ENCODE measurements at regions not wholly inside any gene's neighbourhood (a gene's known extent, or its start where the extent isn't known, plus 50 kb on each side); places are given as distances from the start of the nearest gene placed in this dataset.

GRCh38 chr3:99171800-99172199, 270.3 kb upstream of the DCBLD2 start:
- no peak overlapping the region for H4K5ac ChIP-seq (ENCODE audit: insufficient read length, low read depth, low read length)
- TF ChIP-seq, protein P1, sequence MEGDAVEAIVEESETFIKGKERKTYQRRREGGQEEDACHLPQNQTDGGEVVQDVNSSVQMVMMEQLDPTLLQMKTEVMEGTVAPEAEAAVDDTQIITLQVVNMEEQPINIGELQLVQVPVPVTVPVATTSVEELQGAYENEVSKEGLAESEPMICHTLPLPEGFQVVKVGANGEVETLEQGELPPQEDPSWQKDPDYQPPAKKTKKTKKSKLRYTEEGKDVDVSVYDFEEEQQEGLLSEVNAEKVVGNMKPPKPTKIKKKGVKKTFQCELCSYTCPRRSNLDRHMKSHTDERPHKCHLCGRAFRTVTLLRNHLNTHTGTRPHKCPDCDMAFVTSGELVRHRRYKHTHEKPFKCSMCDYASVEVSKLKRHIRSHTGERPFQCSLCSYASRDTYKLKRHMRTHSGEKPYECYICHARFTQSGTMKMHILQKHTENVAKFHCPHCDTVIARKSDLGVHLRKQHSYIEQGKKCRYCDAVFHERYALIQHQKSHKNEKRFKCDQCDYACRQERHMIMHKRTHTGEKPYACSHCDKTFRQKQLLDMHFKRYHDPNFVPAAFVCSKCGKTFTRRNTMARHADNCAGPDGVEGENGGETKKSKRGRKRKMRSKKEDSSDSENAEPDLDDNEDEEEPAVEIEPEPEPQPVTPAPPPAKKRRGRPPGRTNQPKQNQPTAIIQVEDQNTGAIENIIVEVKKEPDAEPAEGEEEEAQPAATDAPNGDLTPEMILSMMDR (conservative IDR thresholded peaks at IDR 0.05): no peak
- WGBS (ENCODE audit: extremely low coverage, insufficient read length, low lambda C conversion rate): no CpG with 5 or more reads among the region's 4 CpGs

More at GRCh38 chr3:99171800-99172199, 270.3 kb upstream of the DCBLD2 start:
- H3K36me3 Mint-ChIP-seq (ENCODE audit: insufficient read depth in 1 of 3, low read depth in 3 of 3): no peaks in the 10 kb centered on the region; a peak in 1 of 7 replicates
- no peak overlapping the region; a peak in 1 of 7 replicates for H3K27ac Mint-ChIP-seq
- Histone ChIP-seq H2BK15ac (ENCODE audit: low read depth, low read length) (no peak overlapping the region), H3K4me2 (ENCODE audit: insufficient read depth, insufficient read length, low read length) (no peak overlapping the region), H2BK5ac (ENCODE audit: insufficient read length, low read length) (no peak overlapping the region), H3T11ph (ENCODE audit: low read length) (no peak overlapping the region), H2BK120ac (ENCODE audit: low read depth, low read length, poor library complexity, severe bottlenecking) (no peak overlapping the region), H4K20me1 (ENCODE audit: control insufficient read depth, insufficient read depth, insufficient read length) (no peaks in the 10 kb centered on the region), H3K18ac (ENCODE audit: insufficient read length, low read depth, low read length) (no peak overlapping the region), H4K8ac (replicated peaks; ENCODE audit: insufficient read length, low read depth, low read length) (no peak overlapping the region), H2AK5ac (ENCODE audit: insufficient read length, low read length) (no peak overlapping the region), H3K79me2 (ENCODE audit: insufficient read depth, low read length) (no peaks in the 10 kb centered on the region), H3K56ac (ENCODE audit: insufficient read length, low read depth, low read length) (no peak overlapping the region), H3K23me2 (ENCODE audit: insufficient read length, low read depth, low read length, poor library complexity, severe bottlenecking) (no peaks in the 10 kb centered on the region), H3K9ac (ENCODE audit: extremely low read depth, insufficient read length, low read length) (no peak overlapping the region), H3K4ac (ENCODE audit: low read depth, low read length) (no peak overlapping the region), H2BK12ac (ENCODE audit: insufficient read length, low read depth, low read length) (no peak overlapping the region), H3K27me3 (ENCODE audit: insufficient read depth, low read length) (no peaks in the 10 kb centered on the region), H3K4me1 (ENCODE audit: insufficient read depth, low read length) (no peaks in the 10 kb centered on the region), H3K79me1 (ENCODE audit: insufficient read depth, low read depth, low read length, poor library complexity, severe bottlenecking) (no peaks in the 10 kb centered on the region), H2AFZ (ENCODE audit: low read length) (no peak overlapping the region), H3K9me3 (ENCODE audit: control insufficient read depth, low read depth, low read length) (no peaks in the 10 kb centered on the region), H3K23ac (ENCODE audit: insufficient read length, low read depth, low read length) (no peak overlapping the region), H3K14ac (ENCODE audit: insufficient read depth, low read length) (no peak overlapping the region), H2BK20ac (ENCODE audit: low read depth, low read length, poor library complexity, severe bottlenecking) (no peak overlapping the region), H3K27ac (ENCODE audit: insufficient read length, low read depth, low read length) (no peak overlapping the region), H4K91ac (ENCODE audit: insufficient read length, low read depth, low read length) (no peak overlapping the region)
- no peak overlapping the region for H3K4me3 Mint-ChIP-seq
- H3K4me1 Mint-ChIP-seq: peaks cover 0 to 3% of the 10 kb centered on the region in 2 experiments; a peak in 1 of 4 replicates
- H3K27me3 Mint-ChIP-seq (ENCODE audit: low read depth): no peaks in the 10 kb centered on the region
- no peaks in the 10 kb centered on the region; a peak in 2 of 5 replicates for H3K9me3 Mint-ChIP-seq
- no peak for DNase-seq
